ENCODE measurements at regions not wholly inside any gene's neighbourhood (a gene's known extent, or its start where the extent isn't known, plus 50 kb on each side); places are given as distances from the start of the nearest gene placed in this dataset.

DNA sequence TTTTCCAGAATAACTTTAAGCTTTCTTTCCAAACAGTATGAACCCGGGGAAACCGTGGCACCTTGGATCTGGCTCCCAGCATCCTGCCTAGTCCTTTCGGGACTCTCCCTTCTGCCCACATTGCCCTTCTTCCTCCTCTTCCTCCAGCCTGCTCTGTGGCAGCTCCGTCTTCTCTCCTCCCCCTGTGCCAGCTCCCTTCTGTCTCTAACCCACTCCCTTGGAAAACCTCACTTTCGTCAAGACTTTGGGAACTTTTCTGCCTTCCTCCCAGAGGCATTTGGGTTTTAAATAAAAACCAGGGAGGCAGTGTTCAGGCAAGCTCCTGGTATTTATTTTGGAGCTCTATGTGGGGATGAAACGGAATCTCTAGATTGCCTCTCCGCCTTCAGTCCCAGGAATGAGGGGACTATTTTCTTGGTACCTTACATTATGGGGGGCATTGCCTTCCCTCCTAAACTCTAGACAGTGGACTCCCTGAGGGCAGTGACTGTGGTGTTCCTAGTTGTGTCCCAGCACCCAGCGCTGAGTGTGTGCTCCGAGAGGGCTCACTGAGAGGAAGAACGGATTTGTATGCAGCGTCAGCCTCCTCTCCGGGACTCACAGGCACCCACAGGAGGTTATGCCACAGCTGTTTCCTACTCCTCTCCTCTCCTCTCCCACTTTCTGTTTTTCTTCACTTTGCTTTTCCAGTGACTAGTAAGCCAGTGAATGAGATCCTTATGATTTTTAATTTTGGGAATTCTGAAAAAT is 105.4 kb upstream of the MRPS22 start:
- intact Hi-C loops (cut with micrococcal nuclease; ENCODE audit: unreplicated experiment) (no loop called here), in situ Hi-C loops (cut with HindIII; ENCODE audit: extremely low pct_ligation_motif_present, low pct_unique_long_range_greater_than_20kb) (no loop called here)
- FAIRE-seq (no peak), DNase-seq (ENCODE audit: low spot score) (no peak), ATAC-seq (no peak)
- Histone ChIP-seq H3K4me2 (ENCODE audit: low read depth, low read length) (no peak overlapping the region), H4K20me1 (ENCODE audit: insufficient read depth, low read length) (no peaks in the 10 kb centered on the region), H3K4me3 (replicated peaks in 1 of 3; ENCODE audit: insufficient read depth in 1 of 3, low read depth in 2 of 3, low read length in 3 of 3) (no peak overlapping the region), H3K9me3 (ENCODE audit: low read length) (no peaks in the 10 kb centered on the region), H3K4me1 (ENCODE audit: insufficient read depth, low read length) (no peaks in the 10 kb centered on the region), H3K79me2 (ENCODE audit: insufficient read depth, low read length) (no peaks in the 10 kb centered on the region), H3K27me3 (ENCODE audit: control insufficient read depth in 1 of 2, insufficient read depth in 2 of 2, low read length in 2 of 2) (peaks cover 0 to 13% of the 10 kb centered on the region in 2 experiments; a peak in 1 of 5 replicates), H2AFZ (ENCODE audit: low read length) (no peak overlapping the region), H3K27ac (ENCODE audit: extremely low read length, insufficient read depth, low read length) (no peak overlapping the region), H3K9ac (ENCODE audit: insufficient read depth, low read depth, low read length) (no peak overlapping the region), H3K36me3 (replicated peaks in 1 of 2; ENCODE audit: control insufficient read depth in 1 of 2, insufficient read depth in 2 of 2, low read length in 2 of 2) (no peaks in the 10 kb centered on the region)
- TF ChIP-seq, protein P1, sequence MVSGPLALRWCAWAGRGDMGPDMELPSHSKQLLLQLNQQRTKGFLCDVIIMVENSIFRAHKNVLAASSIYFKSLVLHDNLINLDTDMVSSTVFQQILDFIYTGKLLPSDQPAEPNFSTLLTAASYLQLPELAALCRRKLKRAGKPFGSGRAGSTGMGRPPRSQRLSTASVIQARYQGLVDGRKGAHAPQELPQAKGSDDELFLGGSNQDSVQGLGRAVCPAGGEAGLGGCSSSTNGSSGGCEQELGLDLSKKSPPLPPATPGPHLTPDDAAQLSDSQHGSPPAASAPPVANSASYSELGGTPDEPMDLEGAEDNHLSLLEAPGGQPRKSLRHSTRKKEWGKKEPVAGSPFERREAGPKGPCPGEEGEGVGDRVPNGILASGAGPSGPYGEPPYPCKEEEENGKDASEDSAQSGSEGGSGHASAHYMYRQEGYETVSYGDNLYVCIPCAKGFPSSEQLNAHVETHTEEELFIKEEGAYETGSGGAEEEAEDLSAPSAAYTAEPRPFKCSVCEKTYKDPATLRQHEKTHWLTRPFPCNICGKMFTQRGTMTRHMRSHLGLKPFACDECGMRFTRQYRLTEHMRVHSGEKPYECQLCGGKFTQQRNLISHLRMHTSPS (CRISPR knock-in tag; IDR thresholded peaks at IDR 0.05; ENCODE audit: low read depth): no peak
- TF ChIP-seq, protein P2, sequence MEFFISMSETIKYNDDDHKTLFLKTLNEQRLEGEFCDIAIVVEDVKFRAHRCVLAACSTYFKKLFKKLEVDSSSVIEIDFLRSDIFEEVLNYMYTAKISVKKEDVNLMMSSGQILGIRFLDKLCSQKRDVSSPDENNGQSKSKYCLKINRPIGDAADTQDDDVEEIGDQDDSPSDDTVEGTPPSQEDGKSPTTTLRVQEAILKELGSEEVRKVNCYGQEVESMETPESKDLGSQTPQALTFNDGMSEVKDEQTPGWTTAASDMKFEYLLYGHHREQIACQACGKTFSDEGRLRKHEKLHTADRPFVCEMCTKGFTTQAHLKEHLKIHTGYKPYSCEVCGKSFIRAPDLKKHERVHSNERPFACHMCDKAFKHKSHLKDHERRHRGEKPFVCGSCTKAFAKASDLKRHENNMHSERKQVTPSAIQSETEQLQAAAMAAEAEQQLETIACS (CRISPR knock-in tag; IDR thresholded peaks at IDR 0.05): no peak
- ChIA-PET CTCF (ENCODE audit: low intra/inter-chr PET ratio, low total read pairs) (no interaction called here), POLR2A (no interaction called here)
- WGBS (ENCODE audit: low lambda C conversion rate): 30% methylated on average over 12 of the region's 12 CpGs
- no TSS peak for BruUV-seq (replicated peaks)

DNA sequence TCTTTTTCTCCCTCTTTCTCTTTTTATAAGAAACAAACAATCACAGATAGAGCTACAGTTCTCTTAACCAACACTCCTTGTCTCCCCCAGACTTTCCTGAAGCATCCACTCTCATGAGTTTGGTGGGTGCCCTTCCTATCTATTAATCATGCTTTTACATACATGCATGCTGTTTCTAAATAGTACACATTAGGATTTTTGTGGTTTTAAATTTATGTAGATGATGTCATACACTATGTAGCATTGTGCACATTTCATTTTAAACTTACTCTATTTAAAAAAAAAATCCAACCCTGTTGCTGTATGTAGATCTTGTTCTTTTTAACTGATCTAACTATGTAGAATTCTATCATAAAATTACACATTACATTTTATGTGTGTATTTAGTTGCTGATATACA is 104.3 kb upstream of the MRPS22 start:
- TF ChIP-seq SALL1 (CRISPR knock-in tag; IDR thresholded peaks at IDR 0.05): no peak
- peak; percentile 68 for TF ChIP-seq ATF7 (IDR thresholded peaks at IDR 0.05)
- no peak for TF ChIP-seq ATF7 (CRISPR knock-in tag; IDR thresholded peaks at IDR 0.05)
- H3K4me3 ChIP-seq (replicated peaks in 1 of 3; ENCODE audit: insufficient read depth in 1 of 3, low read depth in 2 of 3, low read length in 3 of 3): no peak overlapping the region
- H2AFZ ChIP-seq (ENCODE audit: low read length): no peak overlapping the region
- no peak for FAIRE-seq
- no peak for DNase-seq (ENCODE audit: low spot score)
- ATAC-seq: no peak
- H3K79me2 ChIP-seq (ENCODE audit: insufficient read depth, low read length): no peaks in the 10 kb centered on the region
- no peaks in the 10 kb centered on the region for H3K36me3 ChIP-seq (replicated peaks in 1 of 2; ENCODE audit: control insufficient read depth in 1 of 2, insufficient read depth in 2 of 2, low read length in 2 of 2)
- no peak overlapping the region for H3K27ac ChIP-seq (ENCODE audit: extremely low read length, insufficient read depth, low read length)
- H4K20me1 ChIP-seq (ENCODE audit: insufficient read depth, low read length): no peaks in the 10 kb centered on the region
- CTCF ChIA-PET (ENCODE audit: low intra/inter-chr PET ratio, low total read pairs): no interaction called here
- POLR2A ChIA-PET: interaction anchor here (0.7 kb wide), 1 partner anchor 421 kb away, joined by 3 read pairs; no protein-coding TSS in a partner anchor
- no peaks in the 10 kb centered on the region for H3K4me1 ChIP-seq (ENCODE audit: insufficient read depth, low read length)
- H3K27me3 ChIP-seq (ENCODE audit: control insufficient read depth in 1 of 2, insufficient read depth in 2 of 2, low read length in 2 of 2): peaks cover 0 to 13% of the 10 kb centered on the region in 2 experiments; a peak in 1 of 5 replicates
- no peaks in the 10 kb centered on the region for H3K9me3 ChIP-seq (ENCODE audit: low read length)
- H3K4me2 ChIP-seq (ENCODE audit: low read depth, low read length): no peak overlapping the region
- intact Hi-C loops (cut with micrococcal nuclease; ENCODE audit: unreplicated experiment): no loop called here
- no peak overlapping the region for H3K9ac ChIP-seq (ENCODE audit: insufficient read depth, low read depth, low read length)
- in situ Hi-C loops (cut with HindIII; ENCODE audit: extremely low pct_ligation_motif_present, low pct_unique_long_range_greater_than_20kb): no loop called here
- no TSS peak for BruUV-seq (replicated peaks)
